GM12878 (cell line): ENCODE measurements at regions not wholly inside any gene's neighbourhood (a gene's known extent, or its start where the extent isn't known, plus 50 kb on each side); places are given as distances from the start of the nearest gene placed in this dataset.

ENCODE experiments used
- ATF3 ChIP-seq: IDR thresholded peaks from 2 replicates; pipeline ENCODE4 v1.6.1; 2011; ENCODE audit warnings: low read depth, mild to moderate bottlenecking, low read length, moderate library complexity, borderline replicate concordance; ENCODE audit errors: extremely low read depth
- EZH2 ChIP-seq: IDR thresholded peaks from 2 replicates; pipeline ENCODE4 v1.6.1; 2012; ENCODE audit warnings: low read depth, mild to moderate bottlenecking, control low read depth, inconsistent platforms, low read length, borderline replicate concordance; ENCODE audit not compliant: control insufficient read depth
- GATAD2B ChIP-seq: fragments of 450-650 bp; conservative IDR thresholded peaks from 2 replicates; pipeline ENCODE4 v1.6.1; 2017; ENCODE audit warnings: low read depth, mild to moderate bottlenecking, moderate library complexity
- PAX5 ChIP-seq: IDR thresholded peaks from 2 replicates; pipeline ENCODE4 v1.6.1; 2011; ENCODE audit warnings: low read depth, low read length, borderline replicate concordance
- POLR2A ChIP-seq: IDR thresholded peaks from 2 replicates; pipeline ENCODE4 v1.6.1; 2011; ENCODE audit warnings: low read depth, mild to moderate bottlenecking, low read length
- POLR2AphosphoS5 ChIP-seq: IDR thresholded peaks from 2 replicates; pipeline ENCODE4 v1.6.1; 2011; ENCODE audit warnings: mild to moderate bottlenecking, low read length, inconsistent platforms
- RAD51 ChIP-seq: fragments of 450-650 bp; IDR thresholded peaks from 2 replicates; pipeline ENCODE4 v1.6.1; 2016; ENCODE audit warnings: moderate library complexity, mild to moderate bottlenecking, inconsistent platforms
- RB1 ChIP-seq: fragments of 450-650 bp; formaldehyde crosslinking; IDR thresholded peaks from 2 replicates; pipeline ENCODE4 v1.6.1; 2017; ENCODE audit warnings: mild to moderate bottlenecking, borderline replicate concordance
- TAF1 ChIP-seq: IDR thresholded peaks from 2 replicates; pipeline ENCODE4 v1.6.1; 2011; ENCODE audit warnings: mild to moderate bottlenecking, low read depth, low read length, borderline replicate concordance
- TARDBP ChIP-seq: IDR thresholded peaks from 2 replicates; pipeline ENCODE4 v1.6.1; 2016; ENCODE audit warnings: borderline replicate concordance
- YY1 ChIP-seq: IDR thresholded peaks from 2 replicates; pipeline ENCODE4 v1.6.1; 2011; ENCODE audit warnings: low read depth, mild to moderate bottlenecking, low read length
- TF ChIP-seq, protein P1 (sequence below), 3 experiments: IDR thresholded peaks in 2 of 3; conservative IDR thresholded peaks in 1 of 3; 2 replicates each; pipeline ENCODE4 v1.5.1; 2011; ENCODE audit warnings: low read depth in 3 of 3, low read length in 3 of 3, mild to moderate bottlenecking in 3 of 3, control low read depth in 2 of 3, moderate library complexity in 2 of 3, inconsistent platforms in 1 of 3, mixed read lengths in 1 of 3; ENCODE audit not compliant: control insufficient read depth in 2 of 3, insufficient read depth in 1 of 3; ENCODE audit errors: extremely low read depth in 1 of 3
- TF ChIP-seq, protein P2 (sequence below): fragments of 450-650 bp; IDR thresholded peaks from 2 replicates; pipeline ENCODE4 v1.6.1; 2017; ENCODE audit warnings: mild to moderate bottlenecking

DNA sequence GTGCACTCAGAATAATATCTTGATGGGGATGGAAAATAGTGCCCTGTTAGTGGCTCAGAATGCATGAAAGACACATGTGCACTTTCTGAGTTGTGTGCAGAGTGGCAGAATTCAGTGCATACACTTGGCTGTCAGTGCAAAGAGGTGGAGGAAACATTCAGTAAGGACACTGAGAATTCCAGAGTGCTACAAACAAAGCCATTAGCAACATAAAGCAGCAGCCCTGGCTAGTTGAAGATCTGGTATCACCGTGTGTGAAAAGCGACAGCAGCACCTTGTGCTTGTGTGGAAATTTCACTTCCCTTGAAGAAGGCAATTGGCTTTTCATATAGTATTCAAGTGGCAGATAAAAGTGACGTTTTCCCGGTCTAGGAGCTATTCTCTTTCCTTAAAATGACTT lies 810.4 kb downstream of the TRIML1 start:
- TF ChIP-seq, protein P1, sequence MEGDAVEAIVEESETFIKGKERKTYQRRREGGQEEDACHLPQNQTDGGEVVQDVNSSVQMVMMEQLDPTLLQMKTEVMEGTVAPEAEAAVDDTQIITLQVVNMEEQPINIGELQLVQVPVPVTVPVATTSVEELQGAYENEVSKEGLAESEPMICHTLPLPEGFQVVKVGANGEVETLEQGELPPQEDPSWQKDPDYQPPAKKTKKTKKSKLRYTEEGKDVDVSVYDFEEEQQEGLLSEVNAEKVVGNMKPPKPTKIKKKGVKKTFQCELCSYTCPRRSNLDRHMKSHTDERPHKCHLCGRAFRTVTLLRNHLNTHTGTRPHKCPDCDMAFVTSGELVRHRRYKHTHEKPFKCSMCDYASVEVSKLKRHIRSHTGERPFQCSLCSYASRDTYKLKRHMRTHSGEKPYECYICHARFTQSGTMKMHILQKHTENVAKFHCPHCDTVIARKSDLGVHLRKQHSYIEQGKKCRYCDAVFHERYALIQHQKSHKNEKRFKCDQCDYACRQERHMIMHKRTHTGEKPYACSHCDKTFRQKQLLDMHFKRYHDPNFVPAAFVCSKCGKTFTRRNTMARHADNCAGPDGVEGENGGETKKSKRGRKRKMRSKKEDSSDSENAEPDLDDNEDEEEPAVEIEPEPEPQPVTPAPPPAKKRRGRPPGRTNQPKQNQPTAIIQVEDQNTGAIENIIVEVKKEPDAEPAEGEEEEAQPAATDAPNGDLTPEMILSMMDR (IDR thresholded peaks at IDR 0.05 in 2 of 3, conservative IDR thresholded peaks at IDR 0.05 in 1 of 3; ENCODE audit: control insufficient read depth in 2 of 3, extremely low read depth in 1 of 3, insufficient read depth in 1 of 3, low read depth in 3 of 3, low read length in 3 of 3), result no peak
- TF ChIP-seq POLR2A (no peak), TARDBP (no peak), EZH2 (no peak), PAX5 (no peak), RAD51 (no peak), GATAD2B (no peak), TAF1 (no peak), ATF3 (no peak), YY1 (no peak), RB1 (no peak), POLR2AphosphoS5 (no peak)
- TF ChIP-seq, protein P2, sequence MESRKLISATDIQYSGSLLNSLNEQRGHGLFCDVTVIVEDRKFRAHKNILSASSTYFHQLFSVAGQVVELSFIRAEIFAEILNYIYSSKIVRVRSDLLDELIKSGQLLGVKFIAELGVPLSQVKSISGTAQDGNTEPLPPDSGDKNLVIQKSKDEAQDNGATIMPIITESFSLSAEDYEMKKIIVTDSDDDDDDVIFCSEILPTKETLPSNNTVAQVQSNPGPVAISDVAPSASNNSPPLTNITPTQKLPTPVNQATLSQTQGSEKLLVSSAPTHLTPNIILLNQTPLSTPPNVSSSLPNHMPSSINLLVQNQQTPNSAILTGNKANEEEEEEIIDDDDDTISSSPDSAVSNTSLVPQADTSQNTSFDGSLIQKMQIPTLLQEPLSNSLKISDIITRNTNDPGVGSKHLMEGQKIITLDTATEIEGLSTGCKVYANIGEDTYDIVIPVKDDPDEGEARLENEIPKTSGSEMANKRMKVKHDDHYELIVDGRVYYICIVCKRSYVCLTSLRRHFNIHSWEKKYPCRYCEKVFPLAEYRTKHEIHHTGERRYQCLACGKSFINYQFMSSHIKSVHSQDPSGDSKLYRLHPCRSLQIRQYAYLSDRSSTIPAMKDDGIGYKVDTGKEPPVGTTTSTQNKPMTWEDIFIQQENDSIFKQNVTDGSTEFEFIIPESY, result no peak
